Esophagus squamous epithelium (tissue), 4 donors: ENCODE measurements at regions not wholly inside any gene's neighbourhood (a gene's known extent, or its start where the extent isn't known, plus 50 kb on each side); places are given as distances from the start of the nearest gene placed in this dataset.

ENCODE experiments used
- POLR2A ChIP-seq, 4 donors: fragments of 450-650 bp; IDR thresholded peaks; one replicate each; pipeline ENCODE4 v1.6.1; 2017; ENCODE audit warnings: antibody characterized with exemption in 4 of 4, mild to moderate bottlenecking in 4 of 4, moderate library complexity in 3 of 4
- TF ChIP-seq, protein P1 (sequence below), 6 experiments: fragments of 450-650 bp in 4 of 6; fragments of 200-600 bp in 2 of 6; sonication (generic) in 2 of 6; IDR thresholded peaks; one replicate each; pipeline ENCODE4 v1.5.1; 2016 to 2019; ENCODE audit warnings: antibody characterized with exemption in 6 of 6, mild to moderate bottlenecking in 4 of 6, moderate library complexity in 4 of 6

DNA sequence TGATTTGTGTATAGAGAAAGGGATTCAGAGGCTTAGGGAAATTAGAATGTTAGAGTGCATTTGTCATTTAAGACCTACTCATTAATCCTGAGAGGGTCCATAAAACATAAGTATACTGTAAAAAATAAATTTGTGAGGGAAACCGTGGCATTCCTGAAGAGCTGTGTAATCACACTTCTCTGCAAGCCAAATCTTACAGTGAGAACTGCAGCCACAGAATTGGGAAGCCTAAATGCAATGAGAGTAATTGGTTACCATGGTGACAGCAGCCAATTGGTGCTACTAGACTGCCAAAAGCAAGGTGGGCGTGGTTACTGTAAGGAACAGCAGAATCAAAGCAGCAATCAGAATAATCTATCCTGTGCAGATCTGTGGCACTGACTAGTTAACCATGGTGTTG, 345.2 kb upstream of the GRID2 start:
- no peak for TF ChIP-seq POLR2A (IDR thresholded peaks at IDR 0.05)
- TF ChIP-seq, protein P1, sequence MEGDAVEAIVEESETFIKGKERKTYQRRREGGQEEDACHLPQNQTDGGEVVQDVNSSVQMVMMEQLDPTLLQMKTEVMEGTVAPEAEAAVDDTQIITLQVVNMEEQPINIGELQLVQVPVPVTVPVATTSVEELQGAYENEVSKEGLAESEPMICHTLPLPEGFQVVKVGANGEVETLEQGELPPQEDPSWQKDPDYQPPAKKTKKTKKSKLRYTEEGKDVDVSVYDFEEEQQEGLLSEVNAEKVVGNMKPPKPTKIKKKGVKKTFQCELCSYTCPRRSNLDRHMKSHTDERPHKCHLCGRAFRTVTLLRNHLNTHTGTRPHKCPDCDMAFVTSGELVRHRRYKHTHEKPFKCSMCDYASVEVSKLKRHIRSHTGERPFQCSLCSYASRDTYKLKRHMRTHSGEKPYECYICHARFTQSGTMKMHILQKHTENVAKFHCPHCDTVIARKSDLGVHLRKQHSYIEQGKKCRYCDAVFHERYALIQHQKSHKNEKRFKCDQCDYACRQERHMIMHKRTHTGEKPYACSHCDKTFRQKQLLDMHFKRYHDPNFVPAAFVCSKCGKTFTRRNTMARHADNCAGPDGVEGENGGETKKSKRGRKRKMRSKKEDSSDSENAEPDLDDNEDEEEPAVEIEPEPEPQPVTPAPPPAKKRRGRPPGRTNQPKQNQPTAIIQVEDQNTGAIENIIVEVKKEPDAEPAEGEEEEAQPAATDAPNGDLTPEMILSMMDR (IDR thresholded peaks at IDR 0.05), result no peak
